ENCODE measurements at regions not wholly inside any gene's neighbourhood (a gene's known extent, or its start where the extent isn't known, plus 50 kb on each side); places are given as distances from the start of the nearest gene placed in this dataset.
A peak's percentile ranks its signal among the peaks of the same experiment; 100 is the strongest.

GRCh38 chr12:75965661-75966060, 65.9 kb downstream of the PHLDA1 start:
- Histone ChIP-seq H3K4me3 (no peak overlapping the region), H3K36me3 (no peaks in the 10 kb centered on the region), H3K9me3 (no peaks in the 10 kb centered on the region), H3K27ac (no peak overlapping the region), H3K27me3 (replicated peaks in 1 of 7) (no peaks in the 10 kb centered on the region), H3K4me1 (peaks cover 0 to 17% (median 5%) of the 10 kb centered on the region in 6 donors)
- intact Hi-C loops (cut with DNase I; ENCODE audit: low total_unique reads) = no loop called here
- DNase-seq = no peak
- TF ChIP-seq POLR2AphosphoS5 (IDR thresholded peaks at IDR 0.05) (no peak), CTCF (IDR thresholded peaks at IDR 0.05 in 8 of 11, conservative IDR thresholded peaks at IDR 0.05 in 3 of 11) (no peak)
- 81 to 92% (median 89%) methylated on average over 2 of the region's 2 CpGs for WGBS, 5 donors

- DNase-seq = peak; percentile 87
- intact Hi-C loops (cut with DNase I; ENCODE audit: low total_unique reads) = no loop called here
- WGBS, 5 donors = 15 to 41% (median 19%) methylated on average over 1 of the region's 1 CpG
Observed at GRCh38 chr12:75964150-75964549, 67.4 kb downstream of the PHLDA1 start.

GRCh38 chr12:75961878-75962277, 69.7 kb downstream of the PHLDA1 start:
- Histone ChIP-seq H3K4me1 (peaks cover 0 to 28% (median 22%) of the 10 kb centered on the region in 6 donors), H3K27ac (no peak overlapping the region), H3K9me3 (no peaks in the 10 kb centered on the region), H3K4me3 (no peak overlapping the region), H3K27me3 (replicated peaks in 1 of 7) (no peaks in the 10 kb centered on the region), H3K36me3 (no peaks in the 10 kb centered on the region)
- WGBS, 5 donors = 89 to 97% (median 93%) methylated on average over 4 of the region's 4 CpGs
- DNase-seq = no peak
- TF ChIP-seq CTCF (IDR thresholded peaks at IDR 0.05 in 8 of 11, conservative IDR thresholded peaks at IDR 0.05 in 3 of 11) (no peak), POLR2AphosphoS5 (IDR thresholded peaks at IDR 0.05) (no peak), POLR2A (IDR thresholded peaks at IDR 0.05) (no peak)
- intact Hi-C loops (cut with DNase I; ENCODE audit: low total_unique reads) = no loop called here

More at GRCh38 chr12:75964150-75964549, 67.4 kb downstream of the PHLDA1 start:
- Histone ChIP-seq H3K36me3 (no peaks in the 10 kb centered on the region), H3K9me3 (no peaks in the 10 kb centered on the region), H3K4me3 (no peak overlapping the region), H3K27ac (peak overlapping the region in 2 of 8 donors; percentile 6 to 40), H3K27me3 (replicated peaks in 1 of 7) (no peaks in the 10 kb centered on the region), H3K4me1 (peaks cover 0 to 24% (median 19%) of the 10 kb centered on the region in 6 donors)
- TF ChIP-seq POLR2A (IDR thresholded peaks at IDR 0.05) (no peak), CTCF (IDR thresholded peaks at IDR 0.05 in 8 of 11, conservative IDR thresholded peaks at IDR 0.05 in 3 of 11) (no peak), POLR2AphosphoS5 (IDR thresholded peaks at IDR 0.05) (no peak)

- H3K9me3 ChIP-seq = no peaks in the 10 kb centered on the region
- 93 to 99% (median 97%) methylated on average over 6 of the region's 6 CpGs for whole genome bisulfite sequencing, 5 donors
- H3K4me1 ChIP-seq = peaks cover 0 to 28% (median 22%) of the 10 kb centered on the region in 6 donors
- intact Hi-C loops (cut with DNase I; ENCODE audit: low total_unique reads) = no loop called here
- H3K36me3 ChIP-seq = no peaks in the 10 kb centered on the region
- H3K27me3 ChIP-seq (replicated peaks in 1 of 7) = no peaks in the 10 kb centered on the region
- no peak overlapping the region for H3K4me3 ChIP-seq
- no peak overlapping the region for H3K27ac ChIP-seq
- DNase-seq = no peak
- no peak for TF ChIP-seq POLR2A (IDR thresholded peaks at IDR 0.05)
- TF ChIP-seq POLR2AphosphoS5 (IDR thresholded peaks at IDR 0.05) = no peak
- TF ChIP-seq CTCF (IDR thresholded peaks at IDR 0.05 in 8 of 11, conservative IDR thresholded peaks at IDR 0.05 in 3 of 11) = no peak
Observed at GRCh38 chr12:75960954-75961661, 70.5 kb downstream of the PHLDA1 start.

All from spleen (tissue), 11 donors.